ENCODE measurements at regions not wholly inside any gene's neighbourhood (a gene's known extent, or its start where the extent isn't known, plus 50 kb on each side); places are given as distances from the start of the nearest gene placed in this dataset.

- TF ChIP-seq CTCF (IDR thresholded peaks at IDR 0.05) (no peak), POLR2A (IDR thresholded peaks at IDR 0.05) (no peak), POLR2AphosphoS5 (IDR thresholded peaks at IDR 0.05) (no peak)
Observed at GRCh38 chr2:107548216-107548615, 278.5 kb upstream of the RGPD4 start.
